ENCODE measurements at regions not wholly inside any gene's neighbourhood (a gene's known extent, or its start where the extent isn't known, plus 50 kb on each side); places are given as distances from the start of the nearest gene placed in this dataset.
"Not testable (repeated sequence)": the region's sequence is repeated elsewhere in the genome, so short reads cannot be mapped to it uniquely, and the experiment has no call there.

- no peak for DNase-seq
- H3K4me3 ChIP-seq (ENCODE audit: low read depth, low read length) = no peak overlapping the region
- no peak overlapping the region for H3K18ac ChIP-seq (ENCODE audit: low read length)
- H3K14ac ChIP-seq (ENCODE audit: low read length) = no peak overlapping the region
- H3K9ac ChIP-seq (ENCODE audit: low read length) = no peak overlapping the region
- no peak overlapping the region for H3K4me2 ChIP-seq (ENCODE audit: low read length)
- no peak overlapping the region for H3K4ac ChIP-seq (ENCODE audit: low read depth, low read length)
- H2AFZ ChIP-seq (ENCODE audit: insufficient read depth, low read length, poor library complexity) = no peak overlapping the region
- H2BK120ac ChIP-seq (ENCODE audit: insufficient read depth, low read length, poor library complexity) = no peak overlapping the region
- H3K27me3 ChIP-seq (ENCODE audit: insufficient read depth, low read length) = no peaks in the 10 kb centered on the region
- no peaks in the 10 kb centered on the region for H3K36me3 ChIP-seq (ENCODE audit: control insufficient read depth in 1 of 2, insufficient read depth in 2 of 2, low read length in 2 of 2)
- no peak overlapping the region for H4K12ac ChIP-seq (ENCODE audit: low read depth, low read length)
- H2BK5ac ChIP-seq (ENCODE audit: low read depth, low read length, poor library complexity) = no peak overlapping the region
- H3K9me3 ChIP-seq (ENCODE audit: insufficient read depth, low read depth, low read length) = no peaks in the 10 kb centered on the region
- H4K91ac ChIP-seq (ENCODE audit: low read depth, low read length) = no peak overlapping the region
- no CpG with 5 or more reads among the region's 2 CpGs for WGBS (ENCODE audit: extremely low coverage, insufficient coverage, insufficient read length)
- no peak overlapping the region for H3K27ac ChIP-seq (ENCODE audit: low read depth, low read length)
- H2BK12ac ChIP-seq (ENCODE audit: low read length) = no peak overlapping the region
- no peaks in the 10 kb centered on the region for H3K4me1 ChIP-seq (ENCODE audit: control insufficient read depth in 1 of 2, insufficient read depth in 2 of 2, low read length in 2 of 2)
- H4K8ac ChIP-seq (ENCODE audit: low read depth, low read length) = no peak overlapping the region
- H3K23ac ChIP-seq (ENCODE audit: low read length) = no peak overlapping the region
- H2AK5ac ChIP-seq (ENCODE audit: low read length) = no peak overlapping the region
- H3K79me1 ChIP-seq (ENCODE audit: low read length) = no peaks in the 10 kb centered on the region
- no peaks in the 10 kb centered on the region for H3K79me2 ChIP-seq (ENCODE audit: control insufficient read depth, insufficient read depth, low read length, poor library complexity)
These were observed 266.4 kb upstream of the SLC16A7 start for GRCh38 chr12:59329462-59329861.

DNA sequence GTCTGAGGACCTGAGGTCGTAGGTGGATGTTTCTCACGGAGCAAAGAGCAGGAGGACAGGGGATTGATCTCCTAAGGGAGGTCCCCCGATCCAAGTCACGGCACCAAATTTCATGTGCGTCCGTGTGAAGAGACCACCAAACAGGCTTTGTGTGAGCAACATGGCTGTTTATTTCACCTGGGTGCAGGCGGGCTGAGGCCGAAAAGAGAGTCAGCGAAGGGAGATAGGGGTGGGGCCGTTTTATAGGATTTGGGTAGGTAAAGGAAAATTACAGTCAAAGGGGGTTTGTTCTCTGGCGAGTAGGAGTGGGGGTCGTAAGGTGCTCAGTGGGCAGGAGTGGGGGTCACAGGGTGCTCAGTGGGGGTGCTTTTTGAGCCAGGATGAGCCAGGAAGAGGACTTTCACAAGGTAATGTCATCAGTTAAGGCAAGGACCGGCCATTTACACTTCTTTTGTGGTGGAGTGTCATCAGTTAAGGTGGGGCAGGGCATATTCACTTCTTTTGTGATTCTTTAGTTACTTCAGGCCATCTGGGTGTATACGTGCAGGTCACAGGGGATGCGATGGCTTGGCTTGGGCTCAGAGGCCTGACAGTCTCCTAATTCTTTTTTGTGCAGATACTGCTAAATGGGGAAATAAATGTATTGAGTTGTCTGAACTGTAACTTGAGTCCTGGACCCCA, 267.3 kb upstream of the SLC16A7 start:
- not testable (repeated sequence) for H3K79me2 ChIP-seq (ENCODE audit: control insufficient read depth, insufficient read depth, low read length, poor library complexity); H2BK120ac ChIP-seq (ENCODE audit: insufficient read depth, low read length, poor library complexity); H3K27ac ChIP-seq (ENCODE audit: low read depth, low read length); H2AK5ac ChIP-seq (ENCODE audit: low read length); H3K14ac ChIP-seq (ENCODE audit: low read length); H3K9ac ChIP-seq (ENCODE audit: low read length); H3K4me3 ChIP-seq (ENCODE audit: low read depth, low read length); H3K18ac ChIP-seq (ENCODE audit: low read length); H3K79me1 ChIP-seq (ENCODE audit: low read length); H3K4me1 ChIP-seq (ENCODE audit: control insufficient read depth in 1 of 2, insufficient read depth in 2 of 2, low read length in 2 of 2); H3K36me3 ChIP-seq (ENCODE audit: control insufficient read depth in 1 of 2, insufficient read depth in 2 of 2, low read length in 2 of 2); H3K9me3 ChIP-seq (ENCODE audit: insufficient read depth, low read depth, low read length); H3K27me3 ChIP-seq (ENCODE audit: insufficient read depth, low read length); H4K8ac ChIP-seq (ENCODE audit: low read depth, low read length); H4K12ac ChIP-seq (ENCODE audit: low read depth, low read length); H2BK5ac ChIP-seq (ENCODE audit: low read depth, low read length, poor library complexity); H3K23ac ChIP-seq (ENCODE audit: low read length); DNase-seq; H4K91ac ChIP-seq (ENCODE audit: low read depth, low read length); H2AFZ ChIP-seq (ENCODE audit: insufficient read depth, low read length, poor library complexity); H3K4me2 ChIP-seq (ENCODE audit: low read length); H3K4ac ChIP-seq (ENCODE audit: low read depth, low read length); H2BK12ac ChIP-seq (ENCODE audit: low read length)
- no CpG with 5 or more reads among the region's 15 CpGs for WGBS (ENCODE audit: extremely low coverage, insufficient coverage, insufficient read length)

- not testable (repeated sequence) for H3K79me2 ChIP-seq (ENCODE audit: control insufficient read depth, insufficient read depth, low read length, poor library complexity); H3K27me3 ChIP-seq (ENCODE audit: insufficient read depth, low read length); H4K8ac ChIP-seq (ENCODE audit: low read depth, low read length); H3K9me3 ChIP-seq (ENCODE audit: insufficient read depth, low read depth, low read length); H3K27ac ChIP-seq (ENCODE audit: low read depth, low read length); H3K4ac ChIP-seq (ENCODE audit: low read depth, low read length); H3K36me3 ChIP-seq (ENCODE audit: control insufficient read depth in 1 of 2, insufficient read depth in 2 of 2, low read length in 2 of 2); H3K79me1 ChIP-seq (ENCODE audit: low read length); H4K91ac ChIP-seq (ENCODE audit: low read depth, low read length); DNase-seq; H3K9ac ChIP-seq (ENCODE audit: low read length); H2BK12ac ChIP-seq (ENCODE audit: low read length); H3K4me3 ChIP-seq (ENCODE audit: low read depth, low read length); H3K14ac ChIP-seq (ENCODE audit: low read length); H3K4me2 ChIP-seq (ENCODE audit: low read length); H3K18ac ChIP-seq (ENCODE audit: low read length); H3K4me1 ChIP-seq (ENCODE audit: control insufficient read depth in 1 of 2, insufficient read depth in 2 of 2, low read length in 2 of 2); H4K12ac ChIP-seq (ENCODE audit: low read depth, low read length); H3K23ac ChIP-seq (ENCODE audit: low read length); H2AK5ac ChIP-seq (ENCODE audit: low read length); H2BK120ac ChIP-seq (ENCODE audit: insufficient read depth, low read length, poor library complexity); H2AFZ ChIP-seq (ENCODE audit: insufficient read depth, low read length, poor library complexity); H2BK5ac ChIP-seq (ENCODE audit: low read depth, low read length, poor library complexity)
- WGBS (ENCODE audit: extremely low coverage, insufficient coverage, insufficient read length) = no CpG with 5 or more reads among the region's 12 CpGs
These were observed 269.4 kb upstream of the SLC16A7 start for GRCh38 chr12:59326457-59326856.

DNA sequence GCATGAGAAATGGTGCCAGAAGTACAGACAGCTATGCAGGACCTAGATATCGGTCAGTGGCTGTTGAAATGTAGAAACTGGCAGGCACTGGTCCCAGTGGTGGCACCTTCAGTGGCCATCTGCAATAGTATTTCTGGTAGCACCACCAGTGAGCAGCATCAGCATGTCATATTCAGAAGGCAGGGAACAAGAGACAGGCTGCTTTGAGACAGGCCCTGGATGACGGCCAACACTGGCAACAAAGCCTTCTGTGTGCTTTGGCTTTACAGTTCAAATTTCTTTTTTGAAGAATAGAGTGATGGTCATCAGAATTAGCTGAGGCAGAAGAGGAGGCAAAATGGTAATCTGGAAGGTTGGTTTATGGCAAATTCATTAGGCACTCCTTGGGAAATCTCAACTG, 273.4 kb upstream of the SLC16A7 start:
- Histone ChIP-seq H3K79me1 (ENCODE audit: low read length) (no peaks in the 10 kb centered on the region), H3K23ac (ENCODE audit: low read length) (no peak overlapping the region), H3K27ac (ENCODE audit: low read depth, low read length) (no peak overlapping the region), H3K27me3 (ENCODE audit: insufficient read depth, low read length) (no peaks in the 10 kb centered on the region), H2BK120ac (ENCODE audit: insufficient read depth, low read length, poor library complexity) (no peak overlapping the region), H2BK5ac (ENCODE audit: low read depth, low read length, poor library complexity) (no peak overlapping the region), H3K14ac (ENCODE audit: low read length) (no peak overlapping the region), H3K79me2 (ENCODE audit: control insufficient read depth, insufficient read depth, low read length, poor library complexity) (no peaks in the 10 kb centered on the region), H4K91ac (ENCODE audit: low read depth, low read length) (no peak overlapping the region), H3K18ac (ENCODE audit: low read length) (no peak overlapping the region), H3K9me3 (ENCODE audit: insufficient read depth, low read depth, low read length) (no peaks in the 10 kb centered on the region), H3K36me3 (ENCODE audit: control insufficient read depth in 1 of 2, insufficient read depth in 2 of 2, low read length in 2 of 2) (no peaks in the 10 kb centered on the region), H3K4me2 (ENCODE audit: low read length) (no peak overlapping the region), H2AK5ac (ENCODE audit: low read length) (no peak overlapping the region), H3K4me1 (ENCODE audit: control insufficient read depth in 1 of 2, insufficient read depth in 2 of 2, low read length in 2 of 2) (no peaks in the 10 kb centered on the region), H3K4me3 (ENCODE audit: low read depth, low read length) (no peak overlapping the region), H2BK12ac (ENCODE audit: low read length) (no peak overlapping the region), H3K9ac (ENCODE audit: low read length) (no peak overlapping the region), H2AFZ (ENCODE audit: insufficient read depth, low read length, poor library complexity) (no peak overlapping the region), H4K12ac (ENCODE audit: low read depth, low read length) (no peak overlapping the region), H4K8ac (ENCODE audit: low read depth, low read length) (no peak overlapping the region), H3K4ac (ENCODE audit: low read depth, low read length) (no peak overlapping the region)
- WGBS (ENCODE audit: extremely low coverage, insufficient coverage, insufficient read length) = no CpG with 5 or more reads among the region's 2 CpGs
- no peak for DNase-seq

All from trophoblast cell (in vitro differentiated cells and primary cell).